T-helper 1 cell treated with Interleukin-12 subunit alpha and Interleukin-12 subunit beta and Interleukin-4 antibody, amounts not matched to agents 30 μg/mL and 1 μg/mL, for 36 hours (primary cell): ENCODE measurements at regions not wholly inside any gene's neighbourhood (a gene's known extent, or its start where the extent isn't known, plus 50 kb on each side); places are given as distances from the start of the nearest gene placed in this dataset.
"Not testable (repeated sequence)": the region's sequence is repeated elsewhere in the genome, so short reads cannot be mapped to it uniquely, and the experiment has no call there.

Experiments
- H3K27ac Mint-ChIP-seq: one replicate; pipeline ENCODE4 v1.8.0; 2021; ENCODE audit warnings: mild to moderate bottlenecking, mixed read lengths
- H3K27me3 Mint-ChIP-seq: one replicate; pipeline ENCODE4 v1.8.0; 2021; ENCODE audit warnings: low read depth, mixed read lengths
- H3K36me3 Mint-ChIP-seq: one replicate; pipeline ENCODE4 v1.8.0; 2021; ENCODE audit warnings: low read depth, mixed read lengths
- H3K4me1 Mint-ChIP-seq: one replicate; pipeline ENCODE4 v1.8.0; 2021; ENCODE audit warnings: low read depth, mixed read lengths
- H3K4me3 Mint-ChIP-seq: one replicate; pipeline ENCODE4 v1.8.0; 2021; ENCODE audit warnings: mild to moderate bottlenecking, moderate library complexity, mixed read lengths
- H3K9me3 Mint-ChIP-seq: one replicate; pipeline ENCODE4 v1.8.0; 2021; ENCODE audit warnings: mixed read lengths

DNA sequence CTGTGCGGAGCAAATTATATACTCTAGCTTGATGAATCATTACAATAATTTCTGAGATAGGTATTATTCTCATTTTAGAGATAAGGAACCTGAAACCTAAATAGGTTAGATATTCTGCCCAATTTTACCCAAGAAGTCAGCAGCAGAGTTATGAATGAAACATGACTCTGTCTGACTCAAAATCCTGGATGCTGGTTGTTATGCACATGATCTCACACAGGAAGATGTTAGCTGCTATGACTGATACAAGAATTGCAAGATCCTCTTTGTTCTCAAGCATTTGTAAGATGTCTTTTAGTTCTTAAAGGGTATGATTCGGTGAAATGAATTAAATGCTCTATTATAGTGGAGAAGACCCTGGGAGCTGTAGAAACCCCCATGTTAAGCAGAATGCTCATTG is 447.8 kb downstream of the KIF2B start:
- Mint-ChIP-seq H3K4me3 (no peak overlapping the region), H3K27ac (no peak overlapping the region), H3K4me1 (no peaks in the 10 kb centered on the region), H3K36me3 (no peaks in the 10 kb centered on the region), H3K9me3 (peaks cover 23% of the 10 kb centered on the region), H3K27me3 (no peaks in the 10 kb centered on the region)

DNA sequence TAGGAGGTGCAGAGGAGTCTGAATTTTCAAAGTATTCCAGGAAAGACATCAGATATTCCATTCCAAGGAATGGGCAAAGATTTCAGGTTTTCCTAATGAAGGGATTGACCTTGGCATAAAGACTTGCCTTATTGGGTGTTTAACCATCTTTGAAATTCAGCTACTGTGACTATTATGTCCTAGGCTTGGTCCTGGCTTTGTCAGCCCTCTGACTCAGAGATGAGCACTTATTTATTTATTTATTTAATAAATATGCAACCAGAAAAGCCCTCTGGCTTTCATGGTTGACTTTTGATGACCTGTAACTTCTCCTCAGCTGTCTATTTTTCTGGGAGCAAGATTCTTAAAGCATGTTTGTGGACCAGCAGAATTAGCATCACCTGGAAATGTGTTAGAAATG is 455.1 kb downstream of the KIF2B start:
- no peak overlapping the region for H3K27ac Mint-ChIP-seq
- H3K4me1 Mint-ChIP-seq, result no peaks in the 10 kb centered on the region
- no peaks in the 10 kb centered on the region for H3K36me3 Mint-ChIP-seq
- H3K27me3 Mint-ChIP-seq, result no peaks in the 10 kb centered on the region
- H3K4me3 Mint-ChIP-seq, result no peak overlapping the region
- H3K9me3 Mint-ChIP-seq, result no peaks in the 10 kb centered on the region

DNA sequence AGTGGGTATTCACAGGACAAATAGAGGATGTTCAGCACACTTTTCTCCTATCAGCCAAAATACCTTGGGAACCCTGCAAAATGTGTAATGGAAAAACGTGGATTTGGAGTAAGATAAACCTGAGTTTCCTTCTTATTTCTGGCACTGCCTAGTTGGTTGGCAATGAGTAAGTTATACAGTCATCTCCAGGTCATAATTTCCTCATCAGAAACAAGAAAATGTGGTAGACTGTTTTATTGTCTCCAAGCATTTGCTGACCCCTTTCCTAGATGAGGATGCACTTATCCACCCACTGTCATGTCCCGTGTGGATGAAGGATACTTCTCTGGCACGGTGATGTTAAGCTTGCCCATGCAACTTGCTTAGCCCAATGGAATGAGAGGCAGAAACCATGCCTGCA is 458.0 kb downstream of the KIF2B start:
- Mint-ChIP-seq H3K4me3 (no peak overlapping the region), H3K36me3 (no peaks in the 10 kb centered on the region), H3K9me3 (no peaks in the 10 kb centered on the region)

DNA sequence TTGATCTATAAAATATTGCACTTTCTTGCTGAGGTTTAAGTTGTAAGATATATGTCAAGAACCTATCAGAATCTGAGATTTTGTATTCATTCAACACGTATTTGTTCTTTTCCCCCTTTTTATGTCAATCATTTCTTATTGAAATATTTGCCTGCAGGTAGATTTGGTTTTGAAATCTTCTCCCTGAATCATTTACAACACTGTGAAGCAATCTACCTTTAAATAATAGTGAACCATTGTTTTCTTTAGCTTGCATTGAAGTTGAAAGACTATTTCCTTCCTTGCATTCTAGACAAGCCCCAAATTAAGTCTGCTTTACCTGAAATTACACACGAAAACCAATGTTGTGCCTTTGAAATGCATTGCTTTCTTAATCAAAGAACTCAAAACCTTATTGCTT is 460.2 kb downstream of the KIF2B start:
- Mint-ChIP-seq H3K36me3 (no peaks in the 10 kb centered on the region), H3K9me3 (no peaks in the 10 kb centered on the region), H3K4me3 (no peak overlapping the region), H3K27me3 (no peaks in the 10 kb centered on the region), H3K4me1 (no peaks in the 10 kb centered on the region), H3K27ac (no peak overlapping the region)

More for the DNA sequence above, 458.0 kb downstream of the KIF2B start:
- no peak overlapping the region for H3K27ac Mint-ChIP-seq
- no peaks in the 10 kb centered on the region for H3K4me1 Mint-ChIP-seq
- H3K27me3 Mint-ChIP-seq, result no peaks in the 10 kb centered on the region

DNA sequence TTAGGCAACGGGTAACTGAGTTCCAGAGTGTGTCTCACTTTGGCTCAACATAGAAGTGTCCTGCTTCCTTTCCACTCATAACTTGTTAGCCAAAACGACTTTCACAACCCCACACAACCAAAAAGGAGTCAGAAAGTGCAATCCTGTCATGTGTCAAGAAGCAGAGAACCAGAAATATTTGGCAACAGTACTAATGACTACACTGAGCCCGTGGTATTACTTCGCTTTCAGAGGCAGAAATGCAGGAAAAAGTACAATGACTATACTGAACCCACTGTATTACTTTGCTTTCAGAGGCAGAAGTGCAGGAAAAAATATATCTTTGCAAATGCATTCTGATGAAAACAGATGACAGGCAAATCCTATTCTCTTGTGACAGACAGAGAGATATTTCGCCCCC is 484.6 kb downstream of the KIF2B start:
- Mint-ChIP-seq H3K9me3 (peaks cover 3% of the 10 kb centered on the region), H3K36me3 (no peaks in the 10 kb centered on the region), H3K4me1 (no peaks in the 10 kb centered on the region), H3K27ac (no peak overlapping the region), H3K4me3 (no peak overlapping the region), H3K27me3 (no peaks in the 10 kb centered on the region)

DNA sequence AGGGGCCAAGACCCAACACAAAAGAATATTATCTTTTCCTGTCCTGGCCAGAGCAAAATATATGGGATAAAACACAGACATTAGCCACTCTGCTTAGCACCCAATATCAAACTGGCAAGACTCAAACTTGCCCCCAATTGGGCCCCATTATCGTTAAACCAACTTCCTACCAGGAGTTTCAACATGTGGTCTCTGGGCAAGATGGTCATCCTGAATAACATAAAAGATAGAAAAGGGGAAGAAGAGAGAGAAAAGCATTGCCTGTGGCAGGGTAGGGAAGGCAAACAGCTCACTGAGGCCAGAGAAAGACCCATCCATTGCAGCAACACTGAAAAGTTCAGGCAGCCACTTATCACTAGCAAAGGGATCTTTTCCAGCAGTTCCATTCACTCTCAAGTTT is 502.1 kb downstream of the KIF2B start:
- Mint-ChIP-seq H3K27me3 (no peaks in the 10 kb centered on the region), H3K36me3 (no peaks in the 10 kb centered on the region), H3K27ac (no peak overlapping the region), H3K4me1 (no peaks in the 10 kb centered on the region), H3K9me3 (peaks cover 20% of the 10 kb centered on the region), H3K4me3 (no peak overlapping the region)

DNA sequence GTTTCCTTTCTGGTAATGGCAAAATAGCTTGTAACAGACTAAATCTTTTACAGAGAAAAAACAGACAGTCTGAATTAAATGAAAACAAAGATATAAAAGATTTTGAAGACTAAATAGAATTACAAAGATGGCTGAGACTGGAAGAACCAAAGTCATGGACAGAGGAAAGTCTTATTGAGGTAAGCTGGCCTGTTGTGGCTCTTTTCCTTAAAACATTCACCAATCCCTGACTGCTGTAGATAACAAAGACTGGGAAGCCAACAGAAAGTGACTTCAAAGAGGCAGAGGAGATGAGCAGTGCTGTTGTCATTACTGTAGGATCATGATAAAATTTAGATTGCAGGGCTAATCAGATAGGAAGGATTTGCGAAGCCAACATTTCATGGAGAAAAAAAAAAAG is 517.0 kb downstream of the KIF2B start:
- Mint-ChIP-seq H3K9me3 (peaks cover 13% of the 10 kb centered on the region), H3K27me3 (no peaks in the 10 kb centered on the region), H3K4me1 (no peaks in the 10 kb centered on the region), H3K36me3 (no peaks in the 10 kb centered on the region), H3K4me3 (no peak overlapping the region), H3K27ac (no peak overlapping the region)

DNA sequence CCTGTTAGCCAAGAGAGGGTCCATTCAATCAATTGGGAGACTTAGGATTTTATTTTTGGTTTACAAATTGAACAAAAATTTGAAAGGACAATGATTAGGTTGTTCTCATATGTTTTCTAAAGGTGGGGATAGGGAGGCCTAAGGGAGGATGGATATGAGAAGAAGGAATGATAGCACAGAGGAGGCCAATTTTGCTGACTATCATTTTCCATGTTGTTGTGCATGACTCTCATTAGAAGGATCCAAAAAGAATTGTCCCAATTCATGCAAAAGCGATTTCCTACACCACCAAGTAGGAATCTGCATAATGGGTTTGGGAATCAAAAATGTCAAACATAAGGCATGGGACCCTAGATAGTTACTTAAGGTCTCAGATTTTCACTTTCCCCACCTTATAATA is 524.8 kb downstream of the KIF2B start:
- Mint-ChIP-seq H3K4me3 (no peak overlapping the region), H3K36me3 (no peaks in the 10 kb centered on the region), H3K4me1 (no peaks in the 10 kb centered on the region)

DNA sequence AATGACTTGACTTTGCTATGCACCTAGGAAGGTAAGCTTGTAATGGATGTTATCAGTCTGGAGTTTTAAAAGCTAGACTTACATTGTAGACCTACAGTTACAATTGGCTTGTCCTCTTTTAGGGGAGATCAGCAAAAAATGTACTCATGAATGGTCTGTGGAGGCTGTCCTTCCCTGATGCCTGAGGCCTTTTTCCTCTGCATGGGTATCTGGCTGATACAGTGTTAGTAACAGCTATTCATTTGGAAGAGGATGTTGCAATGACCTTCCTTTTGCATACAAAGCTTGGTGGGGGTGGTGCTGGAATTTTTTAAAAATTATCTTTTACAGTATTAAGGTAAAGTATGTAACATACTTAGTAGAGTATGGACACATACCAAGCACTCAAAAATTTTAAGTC is 525.5 kb downstream of the KIF2B start:
- peaks cover 21% of the 10 kb centered on the region for H3K9me3 Mint-ChIP-seq
- H3K4me1 Mint-ChIP-seq, result no peaks in the 10 kb centered on the region
- no peaks in the 10 kb centered on the region for H3K27me3 Mint-ChIP-seq
- no peaks in the 10 kb centered on the region for H3K36me3 Mint-ChIP-seq
- no peak overlapping the region for H3K27ac Mint-ChIP-seq
- no peak overlapping the region for H3K4me3 Mint-ChIP-seq

More for the DNA sequence above, 524.8 kb downstream of the KIF2B start:
- Mint-ChIP-seq H3K27ac (no peak overlapping the region), H3K9me3 (peaks cover 21% of the 10 kb centered on the region), H3K27me3 (no peaks in the 10 kb centered on the region)

DNA sequence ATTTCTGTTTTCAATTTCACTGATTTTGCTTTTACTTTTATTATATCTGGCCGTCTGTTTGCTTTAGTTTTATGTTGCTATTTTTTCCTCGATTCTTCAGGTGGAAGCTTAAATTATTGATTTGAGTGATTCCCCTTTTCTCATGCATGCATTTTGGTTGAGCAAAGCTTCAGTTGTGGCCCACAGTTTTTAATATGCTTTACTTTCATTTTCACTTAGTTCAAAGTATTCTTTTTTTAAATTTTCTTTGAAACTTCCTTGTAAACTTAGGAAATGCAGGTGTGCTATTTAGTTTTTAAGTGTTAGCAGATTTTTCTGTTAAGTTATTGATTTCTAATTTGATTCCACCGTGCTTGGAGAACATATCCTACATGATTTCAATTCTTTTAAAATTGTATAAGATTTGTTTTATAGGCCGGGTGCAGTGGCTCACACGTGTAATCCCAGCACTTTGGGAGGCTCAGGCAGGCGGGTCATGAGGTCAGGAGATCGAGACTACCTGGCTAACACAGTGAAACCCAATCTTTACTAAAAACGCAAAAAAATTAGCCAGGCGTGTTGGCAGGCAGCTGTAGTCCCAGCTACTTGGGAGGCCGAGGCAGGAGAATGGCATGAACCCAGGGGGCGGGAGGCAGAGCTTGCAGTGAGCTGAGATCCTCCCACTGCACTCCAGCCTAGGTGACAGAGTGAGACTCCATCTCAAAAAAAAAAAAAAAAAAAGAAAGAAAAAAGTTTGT is 531.2 kb downstream of the KIF2B start:
- no peak overlapping the region for H3K27ac Mint-ChIP-seq
- no peaks in the 10 kb centered on the region for H3K36me3 Mint-ChIP-seq
- H3K4me1 Mint-ChIP-seq, result no peaks in the 10 kb centered on the region
- peaks cover 38% of the 10 kb centered on the region for H3K9me3 Mint-ChIP-seq
- no peak overlapping the region for H3K4me3 Mint-ChIP-seq
- no peaks in the 10 kb centered on the region for H3K27me3 Mint-ChIP-seq

DNA sequence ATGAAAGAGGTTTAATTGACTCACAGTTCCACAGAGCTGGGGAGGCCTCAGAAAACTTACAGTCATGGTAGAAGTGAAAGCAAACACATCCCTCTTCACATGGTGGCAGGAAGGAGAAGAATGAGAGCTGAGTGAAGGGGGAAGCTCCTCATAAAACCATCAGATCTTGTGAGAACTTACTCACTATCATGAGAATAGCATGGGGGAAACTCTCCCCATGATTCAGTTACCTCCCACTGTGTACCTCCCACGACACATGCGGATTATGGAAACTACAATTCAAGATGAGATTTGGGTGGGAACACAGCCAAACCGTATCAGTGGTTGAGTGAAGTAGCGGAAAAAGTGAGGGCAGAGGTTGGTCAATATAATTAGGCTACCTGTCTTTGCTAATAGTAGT is 538.3 kb downstream of the KIF2B start:
- H3K4me3 Mint-ChIP-seq, H3K27me3 Mint-ChIP-seq, H3K4me1 Mint-ChIP-seq, H3K27ac Mint-ChIP-seq, H3K36me3 Mint-ChIP-seq: not testable (repeated sequence)
- H3K9me3 Mint-ChIP-seq, result peaks cover 23% of the 10 kb centered on the region

DNA sequence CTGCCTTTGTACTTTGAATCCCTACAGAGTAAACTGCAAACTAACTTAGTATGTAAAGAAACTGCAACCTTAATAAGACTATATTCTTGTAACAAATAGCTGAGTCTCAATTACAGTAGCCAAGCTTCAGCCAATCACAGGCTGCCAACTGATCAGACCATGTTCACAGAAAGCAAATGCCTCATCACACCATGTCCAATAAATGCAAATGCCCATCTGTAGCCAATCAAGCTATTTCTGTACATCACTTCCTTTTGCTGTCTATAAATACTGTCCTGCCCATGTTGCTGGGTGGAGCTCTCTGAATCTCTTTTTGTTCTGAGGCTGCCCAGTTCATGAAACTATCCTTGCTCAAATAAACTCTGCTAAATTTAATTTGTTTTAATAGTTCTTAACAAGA is 531.7 kb upstream of the TOM1L1 start:
- no peaks in the 10 kb centered on the region for H3K36me3 Mint-ChIP-seq
- no peaks in the 10 kb centered on the region for H3K27me3 Mint-ChIP-seq
- no peaks in the 10 kb centered on the region for H3K4me1 Mint-ChIP-seq
- H3K4me3 Mint-ChIP-seq, result no peak overlapping the region
- H3K9me3 Mint-ChIP-seq, result no peaks in the 10 kb centered on the region
- H3K27ac Mint-ChIP-seq, result no peak overlapping the region

DNA sequence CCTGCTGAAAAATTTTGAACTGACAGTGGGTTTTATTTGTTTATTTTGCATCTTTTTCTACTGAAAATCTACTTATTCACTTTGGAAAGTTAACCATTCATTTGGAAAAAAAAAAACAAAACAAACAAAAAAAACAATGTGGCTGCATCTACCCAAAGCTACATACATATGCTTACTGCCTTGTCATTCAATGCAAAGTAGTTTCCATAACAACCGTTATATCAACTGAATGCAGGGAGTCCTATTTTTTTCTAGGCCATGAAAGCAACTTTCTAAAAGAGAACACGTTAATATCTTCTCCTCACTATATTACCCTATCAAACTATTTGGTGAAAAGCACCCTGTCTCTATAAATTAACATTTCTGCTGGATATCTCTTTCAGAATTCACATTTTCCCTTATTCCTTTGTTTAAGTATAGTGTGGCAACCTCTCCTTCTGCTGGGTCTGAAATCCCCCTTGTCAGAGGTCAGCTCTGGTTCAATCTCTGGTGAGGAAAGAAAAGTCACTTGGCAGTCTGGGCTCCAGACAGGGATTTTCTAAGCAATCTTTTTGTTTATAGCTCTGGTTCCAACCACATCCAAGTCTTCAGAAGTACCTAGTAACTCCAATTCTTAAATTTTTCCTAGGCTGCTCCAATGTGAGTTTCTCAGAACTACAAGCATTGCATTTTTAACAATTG is 528.4 kb upstream of the TOM1L1 start:
- Mint-ChIP-seq H3K27me3 (no peaks in the 10 kb centered on the region), H3K9me3 (no peaks in the 10 kb centered on the region), H3K4me3 (no peak overlapping the region), H3K36me3 (no peaks in the 10 kb centered on the region), H3K4me1 (no peaks in the 10 kb centered on the region), H3K27ac (no peak overlapping the region)

DNA sequence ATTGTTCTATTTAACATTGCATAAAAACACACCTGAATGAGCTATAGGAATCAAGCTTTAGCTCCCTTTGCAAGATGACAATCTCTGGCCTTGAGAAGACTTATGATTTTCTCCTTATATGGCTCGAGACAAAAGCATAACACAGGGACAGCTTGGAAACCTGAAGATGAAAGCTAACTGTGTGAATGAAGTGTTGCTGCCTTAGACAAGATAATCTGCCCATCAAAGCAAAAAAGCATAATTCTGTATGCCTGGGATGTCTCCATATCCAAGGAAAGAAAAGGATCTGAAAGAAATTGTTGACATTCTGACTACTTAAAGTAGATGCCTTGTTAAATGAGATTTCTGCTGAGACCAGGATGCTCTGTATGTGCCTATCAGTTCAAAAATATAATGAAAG is 526.7 kb upstream of the TOM1L1 start:
- Mint-ChIP-seq H3K36me3 (no peaks in the 10 kb centered on the region), H3K4me1 (no peaks in the 10 kb centered on the region), H3K4me3 (no peak overlapping the region), H3K27ac (no peak overlapping the region), H3K27me3 (no peaks in the 10 kb centered on the region), H3K9me3 (peaks cover 4% of the 10 kb centered on the region)

DNA sequence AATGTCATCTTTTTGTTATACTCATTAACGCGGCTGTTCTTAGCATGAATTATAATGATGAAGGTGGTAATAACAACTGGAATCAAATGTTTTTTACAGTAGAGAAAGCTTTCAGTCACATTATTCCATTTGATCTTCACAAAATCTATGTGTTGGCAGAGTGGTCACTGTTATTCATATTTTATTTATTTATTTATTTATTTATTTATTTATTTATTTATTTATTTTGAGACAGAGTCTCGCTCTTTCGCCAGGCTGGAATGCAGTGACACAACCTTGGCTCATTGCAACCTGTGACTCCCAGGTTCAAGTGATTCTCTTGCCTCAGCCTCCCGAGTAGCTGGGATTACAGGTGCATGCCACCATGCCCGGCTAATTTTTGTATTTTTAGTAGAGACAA is 524.2 kb upstream of the TOM1L1 start:
- not testable (repeated sequence) for H3K36me3 Mint-ChIP-seq, H3K27ac Mint-ChIP-seq, H3K4me3 Mint-ChIP-seq, H3K9me3 Mint-ChIP-seq, H3K4me1 Mint-ChIP-seq, H3K27me3 Mint-ChIP-seq
